H9 (cell line): ENCODE measurements at regions not wholly inside any gene's neighbourhood (a gene's known extent, or its start where the extent isn't known, plus 50 kb on each side); places are given as distances from the start of the nearest gene placed in this dataset.

Experiments
- DNase-seq: peaks from one replicate; pipeline ENCODE4 v3.0.0-alpha.2; 2017
- H2AFZ ChIP-seq: one replicate; pipeline ENCODE4 v1.6.1; 2013; ENCODE audit warnings: mild to moderate bottlenecking, low read length, control low read depth, moderate library complexity
- H2AK5ac ChIP-seq: 2 replicates; pipeline ENCODE4 v1.6.1; 2013; ENCODE audit warnings: low read length, control low read depth, mixed read lengths; ENCODE audit not compliant: insufficient read length
- H2BK120ac ChIP-seq: one replicate; pipeline ENCODE4 v1.6.1; 2013; ENCODE audit warnings: low read depth, mild to moderate bottlenecking, low read length, control low read depth, inconsistent platforms; ENCODE audit not compliant: poor library complexity, severe bottlenecking
- H2BK12ac ChIP-seq: 2 replicates; pipeline ENCODE4 v1.6.1; 2013; ENCODE audit warnings: low read length, control low read depth, mixed read lengths, low read depth; ENCODE audit not compliant: insufficient read length
- H2BK15ac ChIP-seq: 2 replicates; pipeline ENCODE4 v1.6.1; 2013; ENCODE audit warnings: low read depth, low read length, control low read depth
- H2BK20ac ChIP-seq: one replicate; pipeline ENCODE4 v1.6.1; 2013; ENCODE audit warnings: low read depth, mild to moderate bottlenecking, low read length, control low read depth, inconsistent platforms; ENCODE audit not compliant: poor library complexity, severe bottlenecking
- H2BK5ac ChIP-seq: 2 replicates; pipeline ENCODE4 v1.6.1; 2013; ENCODE audit warnings: low read length, control low read depth, mixed read lengths; ENCODE audit not compliant: insufficient read length
- H3K14ac ChIP-seq: 2 replicates; pipeline ENCODE4 v1.6.1; 2013; ENCODE audit warnings: low read length, control low read depth; ENCODE audit not compliant: insufficient read depth
- H3K18ac ChIP-seq: 2 replicates; pipeline ENCODE4 v1.6.1; 2013; ENCODE audit warnings: low read depth, mild to moderate bottlenecking, mixed read lengths, low read length, control low read depth; ENCODE audit not compliant: insufficient read length
- H3K23ac ChIP-seq: 2 replicates; pipeline ENCODE4 v1.6.1; 2013; ENCODE audit warnings: low read length, control low read depth, mixed read lengths, low read depth; ENCODE audit not compliant: insufficient read length
- H3K23me2 ChIP-seq: 2 replicates; pipeline ENCODE4 v1.6.1; 2013; ENCODE audit warnings: low read depth, mild to moderate bottlenecking, mixed read lengths, low read length, control low read depth; ENCODE audit not compliant: insufficient read length, poor library complexity, severe bottlenecking
- H3K27ac ChIP-seq: 2 replicates; pipeline ENCODE4 v1.5.1; 2013; ENCODE audit warnings: low read length, control low read depth, mixed read lengths, low read depth; ENCODE audit not compliant: insufficient read length
- H3K27me3 ChIP-seq: 2 replicates; pipeline ENCODE4 v1.6.1; 2013; ENCODE audit warnings: low read length, control low read depth, inconsistent platforms; ENCODE audit not compliant: insufficient read depth
- H3K4ac ChIP-seq: 2 replicates; pipeline ENCODE4 v1.6.1; 2013; ENCODE audit warnings: low read depth, mild to moderate bottlenecking, control low read depth, inconsistent platforms, low read length, moderate library complexity
- H3K4me1 ChIP-seq: 2 replicates; pipeline ENCODE4 v1.6.1; 2013; ENCODE audit warnings: low read length, control low read depth, inconsistent platforms; ENCODE audit not compliant: insufficient read depth
- H3K4me2 ChIP-seq: 2 replicates; pipeline ENCODE4 v1.6.1; 2013; ENCODE audit warnings: low read length, control low read depth, mixed read lengths; ENCODE audit not compliant: insufficient read length, insufficient read depth
- H3K56ac ChIP-seq: 2 replicates; pipeline ENCODE4 v1.6.1; 2013; ENCODE audit warnings: low read depth, mild to moderate bottlenecking, mixed read lengths, low read length, control low read depth; ENCODE audit not compliant: insufficient read length
- H3K79me1 ChIP-seq: 2 replicates; pipeline ENCODE4 v1.6.1; 2013; ENCODE audit warnings: low read depth, mild to moderate bottlenecking, moderate library complexity, low read length, control low read depth, inconsistent platforms; ENCODE audit not compliant: insufficient read depth, poor library complexity, severe bottlenecking
- H3K79me2 ChIP-seq: 2 replicates; pipeline ENCODE4 v1.6.1; 2013; ENCODE audit warnings: low read length, control low read depth, inconsistent platforms; ENCODE audit not compliant: insufficient read depth
- H3K9ac ChIP-seq: 2 replicates; pipeline ENCODE4 v1.6.1; 2013; ENCODE audit warnings: low read length, control low read depth, mixed read lengths; ENCODE audit not compliant: insufficient read length; ENCODE audit errors: extremely low read depth
- H3K9me3 ChIP-seq: one replicate; pipeline ENCODE4 v1.6.1; 2013; ENCODE audit warnings: low read depth, low read length, inconsistent platforms; ENCODE audit not compliant: control insufficient read depth
- H3T11ph ChIP-seq: one replicate; pipeline ENCODE4 v1.6.1; 2013; ENCODE audit warnings: mild to moderate bottlenecking, low read length, control low read depth, inconsistent platforms
- H4K20me1 ChIP-seq: one replicate; pipeline ENCODE4 v1.6.1; 2013; ENCODE audit not compliant: control insufficient read depth, insufficient read length, insufficient read depth
- H4K5ac ChIP-seq: 2 replicates; pipeline ENCODE4 v1.6.1; 2013; ENCODE audit warnings: low read depth, mild to moderate bottlenecking, mixed read lengths, low read length, control low read depth; ENCODE audit not compliant: insufficient read length
- H4K8ac ChIP-seq: replicated peaks from 2 replicates; pipeline ENCODE4 v1.6.1; 2013; ENCODE audit warnings: low read length, control low read depth, mixed read lengths, low read depth; ENCODE audit not compliant: insufficient read length
- H4K91ac ChIP-seq: 2 replicates; pipeline ENCODE4 v1.6.1; 2013; ENCODE audit warnings: low read depth, mild to moderate bottlenecking, moderate library complexity, mixed read lengths, low read length, control low read depth; ENCODE audit not compliant: insufficient read length
- H3K27ac Mint-ChIP-seq, 3 experiments: 2 replicates in 2 of 3; 3 replicates in 1 of 3; pipeline ENCODE4 v1.8.0; 2020 to 2021; ENCODE audit warnings: mixed read lengths in 3 of 3, mild to moderate bottlenecking in 1 of 3, moderate library complexity in 1 of 3
- H3K27me3 Mint-ChIP-seq: 2 replicates; pipeline ENCODE4 v1.8.0; 2021; ENCODE audit warnings: low read depth, mild to moderate bottlenecking, moderate library complexity, mixed read lengths
- H3K36me3 Mint-ChIP-seq, 3 experiments: 2 replicates in 2 of 3; 3 replicates in 1 of 3; pipeline ENCODE4 v1.8.0; 2020 to 2021; ENCODE audit warnings: low read depth in 3 of 3, mixed read lengths in 3 of 3; ENCODE audit not compliant: insufficient read depth in 1 of 3
- H3K4me1 Mint-ChIP-seq, 2 experiments: 2 replicates each; pipeline ENCODE4 v1.8.0; 2020; ENCODE audit warnings: mixed read lengths in 2 of 2
- H3K4me3 Mint-ChIP-seq, 2 experiments: 2 replicates in 1 of 2; 3 replicates in 1 of 2; pipeline ENCODE4 v1.8.0; 2020 to 2021; ENCODE audit warnings: mild to moderate bottlenecking in 2 of 2, mixed read lengths in 2 of 2, moderate library complexity in 1 of 2
- H3K9me3 Mint-ChIP-seq, 2 experiments: 2 replicates in 1 of 2; 3 replicates in 1 of 2; pipeline ENCODE4 v1.8.0; 2020; ENCODE audit warnings: mild to moderate bottlenecking in 2 of 2, mixed read lengths in 2 of 2, moderate library complexity in 1 of 2
- CTCF ChIP-seq: fragments of 200-600 bp; sonication (generic); conservative IDR thresholded peaks from 3 replicates; pipeline ENCODE4 v1.8.0; 2021; ENCODE audit warnings: antibody characterized with exemption, mild to moderate bottlenecking
- WGBS: extraction: QIAGEN DNeasy Blood & Tissue Kit; methylation state at CpG from one replicate; pipeline ENCODE4 v1.1.7; 2013; ENCODE audit warnings: missing lambda C conversion rate, low lambda C conversion rate, mixed read lengths; ENCODE audit not compliant: insufficient read length; ENCODE audit errors: extremely low coverage; 5-methylcytosine and 5-hydroxymethylcytosine counted together

- Histone ChIP-seq H2BK5ac (no peak overlapping the region), H2AFZ (no peak overlapping the region), H3T11ph (no peak overlapping the region), H3K4ac (no peak overlapping the region), H3K27me3 (no peaks in the 10 kb centered on the region), H3K9me3 (no peaks in the 10 kb centered on the region), H2BK15ac (no peak overlapping the region), H3K9ac (no peak overlapping the region), H3K14ac (no peak overlapping the region), H2AK5ac (no peak overlapping the region), H3K56ac (no peak overlapping the region), H3K23me2 (no peaks in the 10 kb centered on the region), H3K18ac (no peak overlapping the region), H3K27ac (no peak overlapping the region), H2BK20ac (no peak overlapping the region), H4K8ac (no peak overlapping the region), H3K79me2 (no peaks in the 10 kb centered on the region), H4K20me1 (no peaks in the 10 kb centered on the region), H3K23ac (no peak overlapping the region), H3K79me1 (no peaks in the 10 kb centered on the region), H3K4me2 (no peak overlapping the region), H4K5ac (no peak overlapping the region), H3K4me1 (no peaks in the 10 kb centered on the region), H2BK120ac (no peak overlapping the region), H2BK12ac (no peak overlapping the region), H4K91ac (no peak overlapping the region)
- H3K36me3 Mint-ChIP-seq = no peaks in the 10 kb centered on the region; a peak in 1 of 7 replicates
- H3K4me3 Mint-ChIP-seq = no peak overlapping the region
- peaks cover 0 to 4% of the 10 kb centered on the region in 2 experiments; a peak in 1 of 5 replicates for H3K9me3 Mint-ChIP-seq
- peaks cover 0 to 4% of the 10 kb centered on the region in 2 experiments; a peak in 1 of 4 replicates for H3K4me1 Mint-ChIP-seq
- no peak for TF ChIP-seq CTCF
- H3K27me3 Mint-ChIP-seq = peaks cover 1% of the 10 kb centered on the region; the same call in 1 of the 2 replicates
- no peak for DNase-seq
- no peak overlapping the region for H3K27ac Mint-ChIP-seq
- no CpG with 5 or more reads among the region's 2 CpGs for WGBS
Measured at GRCh38 chr6:167756597-167756996, 70.1 kb upstream of the AFDN start.
